ENCODE measurements at regions not wholly inside any gene's neighbourhood (a gene's known extent, or its start where the extent isn't known, plus 50 kb on each side); places are given as distances from the start of the nearest gene placed in this dataset.

- H3K27me3 ChIP-seq = no peaks in the 10 kb centered on the region
- H3K27ac ChIP-seq = no peak overlapping the region
- no peaks in the 10 kb centered on the region for H3K36me3 ChIP-seq
- H3K4me3 ChIP-seq = no peak overlapping the region
- no peak for TF ChIP-seq CTCF (IDR thresholded peaks at IDR 0.05)
- no peaks in the 10 kb centered on the region for H3K4me1 ChIP-seq
- no peak for DNase-seq (ENCODE audit: low spot score)
- peaks cover 5 to 18% of the 10 kb centered on the region in 2 donors for H3K9me3 ChIP-seq
These were observed 205.6 kb upstream of the GGTLC1 start for GRCh38 chr20:24194143-24194542.

GRCh38 chr20:24190905-24191304, 202.3 kb upstream of the GGTLC1 start:
- DNase-seq (ENCODE audit: low spot score) = no peak
- no peaks in the 10 kb centered on the region for H3K27me3 ChIP-seq
- no peak overlapping the region for H3K4me3 ChIP-seq
- H3K36me3 ChIP-seq = no peaks in the 10 kb centered on the region
- H3K9me3 ChIP-seq = peaks cover 5 to 26% of the 10 kb centered on the region in 2 donors
- TF ChIP-seq CTCF (IDR thresholded peaks at IDR 0.05) = no peak
- no peaks in the 10 kb centered on the region for H3K4me1 ChIP-seq
- H3K27ac ChIP-seq = no peak overlapping the region

- no peak for DNase-seq (ENCODE audit: low spot score)
- no peak overlapping the region for H3K4me3 ChIP-seq
- no peaks in the 10 kb centered on the region for H3K36me3 ChIP-seq
- H3K27ac ChIP-seq = no peak overlapping the region
- no peaks in the 10 kb centered on the region for H3K27me3 ChIP-seq
- H3K9me3 ChIP-seq = peaks cover 5 to 24% of the 10 kb centered on the region in 2 donors
- no peaks in the 10 kb centered on the region for H3K4me1 ChIP-seq
- TF ChIP-seq CTCF (IDR thresholded peaks at IDR 0.05) = no peak
These were observed 197.2 kb upstream of the GGTLC1 start for GRCh38 chr20:24185791-24186190.

GRCh38 chr20:24181151-24181550, 192.6 kb upstream of the GGTLC1 start:
- Histone ChIP-seq H3K27ac (no peak overlapping the region), H3K9me3 (no peaks in the 10 kb centered on the region), H3K27me3 (no peaks in the 10 kb centered on the region), H3K36me3 (no peaks in the 10 kb centered on the region), H3K4me1 (no peaks in the 10 kb centered on the region), H3K4me3 (no peak overlapping the region)
- no peak for DNase-seq (ENCODE audit: low spot score)
- no peak for TF ChIP-seq CTCF (IDR thresholded peaks at IDR 0.05)

GRCh38 chr20:24169256-24169655, 180.7 kb upstream of the GGTLC1 start:
- H3K9me3 ChIP-seq = peaks cover 0 to 16% of the 10 kb centered on the region in 2 donors
- DNase-seq (ENCODE audit: low spot score) = no peak
- no peak overlapping the region for H3K27ac ChIP-seq
- no peaks in the 10 kb centered on the region for H3K36me3 ChIP-seq
- no peaks in the 10 kb centered on the region for H3K4me1 ChIP-seq
- no peaks in the 10 kb centered on the region for H3K27me3 ChIP-seq
- TF ChIP-seq CTCF (IDR thresholded peaks at IDR 0.05) = no peak
- H3K4me3 ChIP-seq = no peak overlapping the region

- no peaks in the 10 kb centered on the region for H3K27me3 ChIP-seq
- no peak overlapping the region for H3K4me3 ChIP-seq
- no peak for DNase-seq (ENCODE audit: low spot score)
- no peaks in the 10 kb centered on the region for H3K4me1 ChIP-seq
- no peak overlapping the region for H3K27ac ChIP-seq
- no peak for TF ChIP-seq CTCF (IDR thresholded peaks at IDR 0.05)
- H3K36me3 ChIP-seq = no peaks in the 10 kb centered on the region
- peaks cover 0 to 8% of the 10 kb centered on the region in 2 donors for H3K9me3 ChIP-seq
These were observed 177.8 kb upstream of the GGTLC1 start for GRCh38 chr20:24166412-24166811.
